ENCODE measurements at regions not wholly inside any gene's neighbourhood (a gene's known extent, or its start where the extent isn't known, plus 50 kb on each side); places are given as distances from the start of the nearest gene placed in this dataset.

GRCh38 chr4:96264941-96265463, 425.1 kb downstream of the PDHA2 start:
- Histone ChIP-seq H3K36me3 (ENCODE audit: insufficient read depth, low read length) (no peaks in the 10 kb centered on the region), H3K9me3 (ENCODE audit: low read depth, low read length) (no peaks in the 10 kb centered on the region), H3K4me2 (ENCODE audit: insufficient read depth, low read length) (no peak overlapping the region), H2AFZ (ENCODE audit: low read length) (no peak overlapping the region), H4K20me1 (ENCODE audit: insufficient read depth, low read length) (no peaks in the 10 kb centered on the region), H3K27me3 (ENCODE audit: insufficient read depth, low read length) (no peaks in the 10 kb centered on the region), H3K27ac (ENCODE audit: low read depth, low read length) (no peak overlapping the region), H3K4me1 (ENCODE audit: insufficient read depth, low read length) (no peaks in the 10 kb centered on the region), H3K4me3 (ENCODE audit: insufficient read depth, low read length) (no peak overlapping the region), H3K79me2 (ENCODE audit: insufficient read depth, low read length) (no peaks in the 10 kb centered on the region)
- no peak for TF ChIP-seq CTCF (IDR thresholded peaks at IDR 0.05; ENCODE audit: extremely low read depth, low read depth, low read length)
- DNase-seq (ENCODE audit: insufficient read length, low spot score, missing footprints): no peak

GRCh38 chr4:96293806-96294205, 453.9 kb downstream of the PDHA2 start:
- no peak for DNase-seq (ENCODE audit: insufficient read length, low spot score, missing footprints)

GRCh38 chr4:96295143-96295741, 455.3 kb downstream of the PDHA2 start:
- no peaks in the 10 kb centered on the region for H3K36me3 ChIP-seq (ENCODE audit: insufficient read depth, low read length)
- no peak overlapping the region for H3K4me3 ChIP-seq (ENCODE audit: insufficient read depth, low read length)
- no peak overlapping the region for H2AFZ ChIP-seq (ENCODE audit: low read length)
- no peak for TF ChIP-seq CTCF (IDR thresholded peaks at IDR 0.05; ENCODE audit: extremely low read depth, low read depth, low read length)
- H3K4me2 ChIP-seq (ENCODE audit: insufficient read depth, low read length): no peak overlapping the region
- H3K9me3 ChIP-seq (ENCODE audit: low read depth, low read length): no peaks in the 10 kb centered on the region
- no peak for DNase-seq (ENCODE audit: insufficient read length, low spot score, missing footprints)
- no peaks in the 10 kb centered on the region for H3K27me3 ChIP-seq (ENCODE audit: insufficient read depth, low read length)
- H3K4me1 ChIP-seq (ENCODE audit: insufficient read depth, low read length): no peaks in the 10 kb centered on the region
- no peak overlapping the region for H3K27ac ChIP-seq (ENCODE audit: low read depth, low read length)
- H4K20me1 ChIP-seq (ENCODE audit: insufficient read depth, low read length): no peaks in the 10 kb centered on the region
- H3K79me2 ChIP-seq (ENCODE audit: insufficient read depth, low read length): no peaks in the 10 kb centered on the region

More at GRCh38 chr4:96293806-96294205, 453.9 kb downstream of the PDHA2 start:
- Histone ChIP-seq H3K79me2 (ENCODE audit: insufficient read depth, low read length) (no peaks in the 10 kb centered on the region), H3K27ac (ENCODE audit: low read depth, low read length) (no peak overlapping the region), H3K27me3 (ENCODE audit: insufficient read depth, low read length) (no peaks in the 10 kb centered on the region), H3K9me3 (ENCODE audit: low read depth, low read length) (no peaks in the 10 kb centered on the region), H3K4me3 (ENCODE audit: insufficient read depth, low read length) (no peak overlapping the region), H4K20me1 (ENCODE audit: insufficient read depth, low read length) (no peaks in the 10 kb centered on the region), H3K4me2 (ENCODE audit: insufficient read depth, low read length) (no peak overlapping the region), H3K4me1 (ENCODE audit: insufficient read depth, low read length) (no peaks in the 10 kb centered on the region), H2AFZ (ENCODE audit: low read length) (no peak overlapping the region), H3K36me3 (ENCODE audit: insufficient read depth, low read length) (no peaks in the 10 kb centered on the region)
- TF ChIP-seq CTCF (IDR thresholded peaks at IDR 0.05; ENCODE audit: extremely low read depth, low read depth, low read length): no peak

GRCh38 chr4:96301715-96302114, 461.8 kb downstream of the PDHA2 start:
- Histone ChIP-seq H3K27ac (ENCODE audit: low read depth, low read length) (no peak overlapping the region), H3K4me2 (ENCODE audit: insufficient read depth, low read length) (no peak overlapping the region), H3K9me3 (ENCODE audit: low read depth, low read length) (no peaks in the 10 kb centered on the region), H2AFZ (ENCODE audit: low read length) (no peak overlapping the region), H3K36me3 (ENCODE audit: insufficient read depth, low read length) (no peaks in the 10 kb centered on the region), H3K4me1 (ENCODE audit: insufficient read depth, low read length) (no peaks in the 10 kb centered on the region), H3K79me2 (ENCODE audit: insufficient read depth, low read length) (no peaks in the 10 kb centered on the region), H3K4me3 (ENCODE audit: insufficient read depth, low read length) (no peak overlapping the region), H3K27me3 (ENCODE audit: insufficient read depth, low read length) (no peaks in the 10 kb centered on the region), H4K20me1 (ENCODE audit: insufficient read depth, low read length) (no peaks in the 10 kb centered on the region)
- no peak for DNase-seq (ENCODE audit: insufficient read length, low spot score, missing footprints)
- no peak for TF ChIP-seq CTCF (IDR thresholded peaks at IDR 0.05; ENCODE audit: extremely low read depth, low read depth, low read length)
